CD4-positive, alpha-beta memory T cell (primary cell): ENCODE measurements at regions not wholly inside any gene's neighbourhood (a gene's known extent, or its start where the extent isn't known, plus 50 kb on each side); places are given as distances from the start of the nearest gene placed in this dataset.

Experiments used
- CTCF ChIA-PET: fragments of 350-600 bp; sonication (Branson Sonifier 250); formaldehyde crosslinking; loops from one replicate; lab custom pipeline; 2021; ENCODE audit warnings: inconsistent platforms; ENCODE audit not compliant: partially characterized antibody; lab: Charles Lee
- POLR2A ChIA-PET: fragments of 350-600 bp; sonication (Branson Sonifier 250); formaldehyde crosslinking; loops from one replicate; lab custom pipeline; 2021; ENCODE audit not compliant: partially characterized antibody; lab: Charles Lee
- DNase-seq, 5 donors: peaks; one replicate each; pipeline versions ENCODE4 v3.0.0 to v3.0.0-alpha.2; 2020 to 2022; ENCODE audit warnings: mixed read lengths in 1 of 5
- H3K27ac ChIP-seq: one replicate; pipeline ENCODE4 v1.7.0; 2013; ENCODE audit warnings: low read depth, low read length
- H3K27me3 ChIP-seq: 2 replicates; pipeline ENCODE4 v1.7.0; 2013; ENCODE audit warnings: mild to moderate bottlenecking, low read length, moderate library complexity; ENCODE audit not compliant: insufficient read depth
- H3K36me3 ChIP-seq: 2 replicates; pipeline ENCODE4 v1.7.0; 2013; ENCODE audit warnings: mild to moderate bottlenecking, low read length, moderate library complexity; ENCODE audit not compliant: insufficient read depth
- H3K4me1 ChIP-seq: 2 replicates; pipeline ENCODE4 v1.7.0; 2013; ENCODE audit warnings: mild to moderate bottlenecking, low read length, moderate library complexity; ENCODE audit not compliant: insufficient read depth
- H3K4me3 ChIP-seq, 2 donors: one replicate each; pipeline ENCODE4 v1.7.0; 2013; ENCODE audit warnings: low read length in 2 of 2, mild to moderate bottlenecking in 1 of 2
- H3K9me3 ChIP-seq, 2 donors: one replicate each; pipeline ENCODE4 v1.7.0; 2013; ENCODE audit warnings: low read length in 2 of 2, control low read depth in 1 of 2; ENCODE audit not compliant: control insufficient read depth in 1 of 2
- H3K27ac Mint-ChIP-seq, 7 donors: one replicate each; pipeline ENCODE4 v1.8.0; 2020 to 2021; ENCODE audit warnings: mixed read lengths in 7 of 7, mild to moderate bottlenecking in 6 of 7, inconsistent platforms in 3 of 7, moderate library complexity in 3 of 7
- H3K27me3 Mint-ChIP-seq, 2 donors: one replicate each; pipeline ENCODE4 v1.8.0; 2020 to 2021; ENCODE audit warnings: mixed read lengths in 2 of 2
- H3K36me3 Mint-ChIP-seq, 2 donors: one replicate each; pipeline ENCODE4 v1.8.0; 2020 to 2021; ENCODE audit warnings: mixed read lengths in 2 of 2, inconsistent platforms in 1 of 2, mild to moderate bottlenecking in 1 of 2
- H3K4me1 Mint-ChIP-seq, 4 donors: one replicate each; pipeline ENCODE4 v1.8.0; 2020 to 2021; ENCODE audit warnings: mixed read lengths in 4 of 4, mild to moderate bottlenecking in 1 of 4
- H3K4me3 Mint-ChIP-seq, 8 donors: one replicate each; pipeline ENCODE4 v1.8.0; 2020 to 2021; ENCODE audit warnings: mixed read lengths in 8 of 8, mild to moderate bottlenecking in 7 of 8, moderate library complexity in 6 of 8, inconsistent platforms in 3 of 8
- H3K9me3 Mint-ChIP-seq, 8 donors: one replicate each; pipeline ENCODE4 v1.8.0; 2020 to 2021; ENCODE audit warnings: mixed read lengths in 8 of 8, mild to moderate bottlenecking in 5 of 8, inconsistent platforms in 3 of 8, moderate library complexity in 1 of 8
- intact Hi-C: fragments of 100-400 bp; cut with micrococcal nuclease; formaldehyde crosslinking; loops from one replicate; pipeline ENCODE4 v1.15.1; 2023

DNA sequence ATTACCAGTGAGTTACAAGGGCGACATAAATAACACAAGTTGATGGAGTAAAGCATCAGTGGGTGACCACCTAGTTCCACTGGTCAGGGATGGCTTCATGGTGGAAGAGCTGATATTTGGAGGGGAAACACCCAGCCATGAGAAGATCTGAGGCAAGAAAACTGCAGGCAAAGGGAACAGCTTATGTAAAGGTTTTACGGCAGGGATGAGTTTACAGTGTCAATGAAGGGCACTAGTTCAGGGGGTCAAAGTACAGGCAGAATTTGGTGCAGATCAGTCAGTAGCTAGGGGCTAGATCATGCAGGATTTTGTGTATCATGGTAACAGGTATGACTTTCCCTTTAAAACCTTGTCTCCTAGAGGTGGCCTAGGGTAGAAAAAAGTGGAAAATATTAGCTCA is 339.6 kb downstream of the PMP22 start:
- Mint-ChIP-seq H3K4me1 (no peaks in the 10 kb centered on the region), H3K27me3 (peaks cover 6 to 7% of the 10 kb centered on the region in 2 donors), H3K9me3 (peaks cover 0 to 7% (median 0%) of the 10 kb centered on the region in 8 donors), H3K36me3 (no peaks in the 10 kb centered on the region), H3K4me3 (no peak overlapping the region), H3K27ac (no peak overlapping the region)
- H3K4me1 ChIP-seq, result no peaks in the 10 kb centered on the region
- no peak for DNase-seq
- H3K27ac ChIP-seq, result no peak overlapping the region
- H3K4me3 ChIP-seq, result no peak overlapping the region
- ChIA-PET CTCF (interaction anchor here (1.7 to 3.9 kb wide), 5 partner anchors 13 to 1588 kb away, joined by 5 to 49 read pairs (median 17); no protein-coding TSS in a partner anchor), POLR2A (no interaction called here)
- H3K36me3 ChIP-seq, result no peaks in the 10 kb centered on the region
- intact Hi-C loops, result no loop called here
- H3K9me3 ChIP-seq, result no peaks in the 10 kb centered on the region
- H3K27me3 ChIP-seq, result no peaks in the 10 kb centered on the region

GRCh38 chr17:14923981-14924380 is 341.1 kb downstream of the PMP22 start:
- no peaks in the 10 kb centered on the region for H3K36me3 Mint-ChIP-seq
- intact Hi-C loops, result no loop called here

GRCh38 chr17:14922411-14922810 is 342.7 kb downstream of the PMP22 start:
- intact Hi-C loops, result no loop called here
- no peak overlapping the region for H3K4me3 Mint-ChIP-seq
- no peak for DNase-seq
- H3K4me1 Mint-ChIP-seq, result no peaks in the 10 kb centered on the region
- no peaks in the 10 kb centered on the region for H3K4me1 ChIP-seq
- H3K9me3 Mint-ChIP-seq, result peaks cover 0 to 7% (median 0%) of the 10 kb centered on the region in 8 donors
- H3K36me3 Mint-ChIP-seq, result no peaks in the 10 kb centered on the region
- no peak overlapping the region for H3K4me3 ChIP-seq
- peaks cover 6 to 7% of the 10 kb centered on the region in 2 donors for H3K27me3 Mint-ChIP-seq
- ChIA-PET CTCF (interaction anchor here (1.1 to 2.4 kb wide), 3 partner anchors 1326 to 1576 kb away, joined by 4 to 12 read pairs (median 4); no protein-coding TSS in a partner anchor), POLR2A (no interaction called here)
- H3K36me3 ChIP-seq, result no peaks in the 10 kb centered on the region
- no peaks in the 10 kb centered on the region for H3K27me3 ChIP-seq
- no peaks in the 10 kb centered on the region for H3K9me3 ChIP-seq
- no peak overlapping the region for H3K27ac Mint-ChIP-seq
- H3K27ac ChIP-seq, result no peak overlapping the region

More at GRCh38 chr17:14923981-14924380, 341.1 kb downstream of the PMP22 start:
- no peak overlapping the region for H3K27ac ChIP-seq
- peaks cover 6 to 7% of the 10 kb centered on the region in 2 donors for H3K27me3 Mint-ChIP-seq
- no peaks in the 10 kb centered on the region for H3K4me1 ChIP-seq
- CTCF ChIA-PET, result no interaction called here
- H3K4me1 Mint-ChIP-seq, result no peaks in the 10 kb centered on the region
- H3K27me3 ChIP-seq, result no peaks in the 10 kb centered on the region
- no peaks in the 10 kb centered on the region for H3K9me3 ChIP-seq
- H3K4me3 Mint-ChIP-seq, result no peak overlapping the region
- H3K4me3 ChIP-seq, result no peak overlapping the region
- H3K36me3 ChIP-seq, result no peaks in the 10 kb centered on the region
- H3K9me3 Mint-ChIP-seq, result peaks cover 0 to 7% (median 0%) of the 10 kb centered on the region in 8 donors
- H3K27ac Mint-ChIP-seq, result no peak overlapping the region
- POLR2A ChIA-PET, result no interaction called here
- DNase-seq, result no peak

DNA sequence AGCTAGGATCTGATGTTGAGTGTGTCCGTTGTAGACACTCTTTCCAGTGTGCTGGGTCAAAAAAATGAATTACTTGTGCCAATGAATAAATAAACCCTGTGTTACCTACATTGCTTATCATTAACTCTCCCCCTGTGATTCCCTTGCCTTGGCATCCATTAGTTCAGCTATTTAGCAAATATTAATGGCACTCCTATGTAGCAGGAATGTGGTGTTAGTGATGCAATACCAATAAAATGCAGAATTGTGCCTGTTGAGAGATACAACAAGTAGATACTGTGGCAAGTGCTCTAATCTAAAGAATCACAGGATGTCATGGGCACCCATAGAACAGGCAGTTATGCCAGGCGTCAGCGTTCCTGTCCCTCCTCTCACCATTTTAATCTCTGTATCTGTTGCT is 343.2 kb downstream of the PMP22 start:
- Histone ChIP-seq H3K9me3 (no peaks in the 10 kb centered on the region), H3K36me3 (no peaks in the 10 kb centered on the region), H3K4me3 (no peak overlapping the region), H3K4me1 (no peaks in the 10 kb centered on the region), H3K27me3 (no peaks in the 10 kb centered on the region), H3K27ac (no peak overlapping the region)
- H3K36me3 Mint-ChIP-seq, result no peaks in the 10 kb centered on the region
- DNase-seq, result no peak
- ChIA-PET POLR2A (no interaction called here), CTCF (interaction anchor here (1.4 to 2.4 kb wide), 2 partner anchors 1326 to 1329 kb away, joined by 4 to 12 read pairs; no protein-coding TSS in a partner anchor)
- no peaks in the 10 kb centered on the region for H3K4me1 Mint-ChIP-seq
- intact Hi-C loops, result no loop called here
- H3K27ac Mint-ChIP-seq, result no peak overlapping the region
- peaks cover 0 to 7% (median 0%) of the 10 kb centered on the region in 8 donors for H3K9me3 Mint-ChIP-seq
- H3K4me3 Mint-ChIP-seq, result no peak overlapping the region
- peaks cover 6 to 9% of the 10 kb centered on the region in 2 donors for H3K27me3 Mint-ChIP-seq

- Histone ChIP-seq H3K4me3 (no peak overlapping the region), H3K9me3 (no peaks in the 10 kb centered on the region), H3K27ac (no peak overlapping the region), H3K36me3 (no peaks in the 10 kb centered on the region), H3K27me3 (no peaks in the 10 kb centered on the region), H3K4me1 (no peaks in the 10 kb centered on the region)
- Mint-ChIP-seq H3K27me3 (peaks cover 3 to 4% of the 10 kb centered on the region in 2 donors), H3K4me3 (no peak overlapping the region), H3K27ac (no peak overlapping the region), H3K4me1 (no peaks in the 10 kb centered on the region), H3K36me3 (no peaks in the 10 kb centered on the region), H3K9me3 (peaks cover 0 to 7% (median 0%) of the 10 kb centered on the region in 8 donors)
- CTCF ChIA-PET, result no interaction called here
- DNase-seq, result no peak
- POLR2A ChIA-PET, result no interaction called here
- intact Hi-C loops, result no loop called here
Observed at GRCh38 chr17:14919631-14920213, 345.4 kb downstream of the PMP22 start.

GRCh38 chr17:14919094-14919493 is 346.0 kb downstream of the PMP22 start:
- Mint-ChIP-seq H3K4me3 (no peak overlapping the region), H3K27me3 (peaks cover 3 to 6% of the 10 kb centered on the region in 2 donors), H3K36me3 (no peaks in the 10 kb centered on the region), H3K9me3 (peaks cover 0 to 7% (median 0%) of the 10 kb centered on the region in 8 donors), H3K4me1 (no peaks in the 10 kb centered on the region), H3K27ac (no peak overlapping the region)
- Histone ChIP-seq H3K27me3 (no peaks in the 10 kb centered on the region), H3K36me3 (no peaks in the 10 kb centered on the region), H3K27ac (no peak overlapping the region), H3K4me1 (no peaks in the 10 kb centered on the region), H3K9me3 (no peaks in the 10 kb centered on the region), H3K4me3 (no peak overlapping the region)
- DNase-seq, result no peak
- ChIA-PET CTCF (no interaction called here), POLR2A (no interaction called here)
- intact Hi-C loops, result no loop called here

GRCh38 chr17:14918540-14918939 is 346.6 kb downstream of the PMP22 start:
- peaks cover 3 to 11% of the 10 kb centered on the region in 2 donors for H3K27me3 Mint-ChIP-seq
- CTCF ChIA-PET, result no interaction called here

More at GRCh38 chr17:14918540-14918939, 346.6 kb downstream of the PMP22 start:
- H3K27me3 ChIP-seq, result no peaks in the 10 kb centered on the region
- no peaks in the 10 kb centered on the region for H3K36me3 ChIP-seq
- Mint-ChIP-seq H3K4me1 (no peaks in the 10 kb centered on the region), H3K9me3 (peaks cover 0 to 7% (median 4%) of the 10 kb centered on the region in 8 donors), H3K4me3 (no peak overlapping the region), H3K36me3 (no peaks in the 10 kb centered on the region), H3K27ac (no peak overlapping the region)
- no peak overlapping the region for H3K27ac ChIP-seq
- no peak overlapping the region for H3K4me3 ChIP-seq
- POLR2A ChIA-PET, result no interaction called here
- no peaks in the 10 kb centered on the region for H3K9me3 ChIP-seq
- DNase-seq, result no peak
- H3K4me1 ChIP-seq, result no peaks in the 10 kb centered on the region
- intact Hi-C loops, result no loop called here
